Esophagus squamous epithelium (tissue), 5 donors: ENCODE measurements at regions not wholly inside any gene's neighbourhood (a gene's known extent, or its start where the extent isn't known, plus 50 kb on each side); places are given as distances from the start of the nearest gene placed in this dataset.
A peak's percentile ranks its signal among the peaks of the same experiment; 100 is the strongest.

Source experiments
- DNase-seq: peaks from one replicate; lab custom pipeline; 2025; lab: John Stamatoyannopoulos, UW
- H3K27ac ChIP-seq, 4 donors: fragments of 200-600 bp; sonication (generic); one replicate each; pipeline ENCODE4 v1.5.1; 2016 to 2019; ENCODE audit warnings: mild to moderate bottlenecking in 1 of 4
- H3K27me3 ChIP-seq, 4 donors: fragments of 200-600 bp; sonication (generic); 1 replicate in 3 of 4; 2 replicates in 1 of 4; pipeline versions ENCODE4 v1.5.1 to v1.6.0; 2017 to 2021; ENCODE audit warnings: antibody characterized with exemption in 1 of 4
- H3K36me3 ChIP-seq, 3 donors: fragments of 200-600 bp; sonication (generic); one replicate each; pipeline ENCODE4 v1.5.1; 2016 to 2019
- H3K4me1 ChIP-seq, 3 donors: fragments of 200-600 bp; sonication (generic); one replicate each; pipeline ENCODE4 v1.5.1; 2017 to 2019
- H3K4me3 ChIP-seq, 4 donors: fragments of 200-600 bp; sonication (generic); 1 replicate in 3 of 4; 2 replicates in 1 of 4; pipeline ENCODE4 v1.5.1; 2016 to 2019; ENCODE audit warnings: mild to moderate bottlenecking in 2 of 4, moderate library complexity in 1 of 4
- H3K9me3 ChIP-seq, 3 donors: fragments of 200-600 bp; sonication (generic); one replicate each; pipeline ENCODE4 v1.5.1; 2016 to 2019
- CTCF ChIP-seq, 6 experiments: fragments of 450-650 bp in 4 of 6; fragments of 200-600 bp in 2 of 6; sonication (generic) in 2 of 6; IDR thresholded peaks; one replicate each; pipeline ENCODE4 v1.5.1; 2016 to 2019; ENCODE audit warnings: antibody characterized with exemption in 6 of 6, mild to moderate bottlenecking in 4 of 6, moderate library complexity in 4 of 6
- POLR2A ChIP-seq, 4 donors: fragments of 450-650 bp; IDR thresholded peaks; one replicate each; pipeline ENCODE4 v1.6.1; 2017; ENCODE audit warnings: antibody characterized with exemption in 4 of 4, mild to moderate bottlenecking in 4 of 4, moderate library complexity in 3 of 4
- WGBS, 2 donors: methylation state at CpG; one replicate each; pipeline ENCODE4 v1.1.5; 2018; 5-methylcytosine and 5-hydroxymethylcytosine counted together
- intact Hi-C: fragments of 100-400 bp; cut with DNase I; formaldehyde crosslinking; loops from one replicate; pipeline ENCODE4 v1.15.0; 2022
- donor health status: DM: yes; HTN: yes; CAD: no.

- peaks cover 0 to 11% (median 0%) of the 10 kb centered on the region in 3 donors for H3K4me1 ChIP-seq
- no peak for DNase-seq
- 85 to 95% methylated on average over 4 of the region's 4 CpGs for WGBS, 2 donors
- H3K36me3 ChIP-seq = no peaks in the 10 kb centered on the region
- no peak overlapping the region for H3K4me3 ChIP-seq
- intact Hi-C loops = no loop called here
- H3K9me3 ChIP-seq = no peaks in the 10 kb centered on the region
- TF ChIP-seq CTCF (IDR thresholded peaks at IDR 0.05) = no peak
- no peak for TF ChIP-seq POLR2A (IDR thresholded peaks at IDR 0.05)
- peaks cover 0 to 5% (median 0%) of the 10 kb centered on the region in 4 donors for H3K27me3 ChIP-seq
- no peak overlapping the region for H3K27ac ChIP-seq
These were observed 82.5 kb upstream of the ARID2 start for GRCh38 chr12:45646851-45647581.

GRCh38 chr12:45648070-45648469, 81.4 kb upstream of the ARID2 start:
- no peak for DNase-seq
- H3K4me1 ChIP-seq = peaks cover 0 to 11% (median 0%) of the 10 kb centered on the region in 3 donors
- no peaks in the 10 kb centered on the region for H3K9me3 ChIP-seq
- WGBS, 2 donors = 70 to 80% methylated on average over 3 of the region's 3 CpGs
- TF ChIP-seq POLR2A (IDR thresholded peaks at IDR 0.05) (no peak), CTCF (IDR thresholded peaks at IDR 0.05) (no peak)
- H3K27ac ChIP-seq = no peak overlapping the region
- H3K27me3 ChIP-seq = peaks cover 0 to 5% (median 0%) of the 10 kb centered on the region in 4 donors
- H3K36me3 ChIP-seq = no peaks in the 10 kb centered on the region
- no peak overlapping the region for H3K4me3 ChIP-seq
- intact Hi-C loops = no loop called here

GRCh38 chr12:45651029-45651428, 78.5 kb upstream of the ARID2 start:
- WGBS, 2 donors = 84 to 86% methylated on average over 1 of the region's 1 CpG
- TF ChIP-seq CTCF (IDR thresholded peaks at IDR 0.05) (no peak), POLR2A (IDR thresholded peaks at IDR 0.05) (no peak)

GRCh38 chr12:45654002-45654665, 75.4 kb upstream of the ARID2 start:
- Histone ChIP-seq H3K27ac (no peak overlapping the region), H3K27me3 (peaks cover 0 to 5% (median 0%) of the 10 kb centered on the region in 4 donors), H3K9me3 (no peaks in the 10 kb centered on the region), H3K36me3 (no peaks in the 10 kb centered on the region), H3K4me3 (no peak overlapping the region), H3K4me1 (peaks cover 0 to 5% (median 0%) of the 10 kb centered on the region in 3 donors)
- no peak for TF ChIP-seq CTCF (IDR thresholded peaks at IDR 0.05)
- TF ChIP-seq POLR2A (IDR thresholded peaks at IDR 0.05) = no peak
- 84 to 92% methylated on average over 1 to 2 of the region's 3 CpGs for WGBS, 2 donors
- no peak for DNase-seq
- intact Hi-C loops = no loop called here

More at GRCh38 chr12:45651029-45651428, 78.5 kb upstream of the ARID2 start:
- no peak overlapping the region for H3K27ac ChIP-seq
- intact Hi-C loops = no loop called here
- H3K36me3 ChIP-seq = no peaks in the 10 kb centered on the region
- H3K27me3 ChIP-seq = peaks cover 0 to 5% (median 0%) of the 10 kb centered on the region in 4 donors
- H3K4me3 ChIP-seq = no peak overlapping the region
- DNase-seq = no peak
- H3K4me1 ChIP-seq = peaks cover 0 to 5% (median 0%) of the 10 kb centered on the region in 3 donors
- no peaks in the 10 kb centered on the region for H3K9me3 ChIP-seq

GRCh38 chr12:45655186-45655585, 74.3 kb upstream of the ARID2 start:
- no peak for DNase-seq
- intact Hi-C loops = no loop called here

More at GRCh38 chr12:45655186-45655585, 74.3 kb upstream of the ARID2 start:
- Histone ChIP-seq H3K4me1 (peaks cover 0 to 5% (median 0%) of the 10 kb centered on the region in 3 donors), H3K9me3 (no peaks in the 10 kb centered on the region), H3K27me3 (peaks cover 0 to 2% (median 0%) of the 10 kb centered on the region in 4 donors), H3K4me3 (no peak overlapping the region), H3K27ac (no peak overlapping the region), H3K36me3 (no peaks in the 10 kb centered on the region)
- TF ChIP-seq POLR2A (IDR thresholded peaks at IDR 0.05) = no peak
- peak in 2 of 6 experiments; percentile 19 to 32 for TF ChIP-seq CTCF (IDR thresholded peaks at IDR 0.05)
- 41 to 58% methylated on average over 5 of the region's 5 CpGs for WGBS, 2 donors
